Esophagus muscularis mucosa (tissue), 4 donors: ENCODE measurements at regions not wholly inside any gene's neighbourhood (a gene's known extent, or its start where the extent isn't known, plus 50 kb on each side); places are given as distances from the start of the nearest gene placed in this dataset.

ENCODE experiments used
- DNase-seq: peaks from one replicate; pipeline ENCODE4 v3.0.0-alpha.2; 2017; ENCODE audit errors: extremely low spot score
- H3K27ac ChIP-seq, 4 donors: fragments of 200-600 bp; sonication (generic); replicated peaks in 1 of 4; 1 replicate in 3 of 4; 2 replicates in 1 of 4; pipeline ENCODE4 v1.5.1; 2016 to 2019; ENCODE audit warnings: mild to moderate bottlenecking in 1 of 4
- H3K27me3 ChIP-seq, 4 donors: fragments of 200-600 bp; sonication (generic); one replicate each; pipeline versions ENCODE4 v1.5.1 to v1.6.0; 2016 to 2019
- H3K36me3 ChIP-seq, 4 donors: fragments of 200-600 bp; sonication (generic); one replicate each; pipeline ENCODE4 v1.5.1; 2016 to 2019
- H3K4me1 ChIP-seq, 4 donors: fragments of 200-600 bp; sonication (generic); one replicate each; pipeline ENCODE4 v1.5.1; 2016 to 2019
- H3K4me3 ChIP-seq, 4 donors: fragments of 200-600 bp; sonication (generic); 1 replicate in 2 of 4; 2 replicates in 2 of 4; pipeline ENCODE4 v1.5.1; 2016 to 2019; ENCODE audit warnings: mild to moderate bottlenecking in 4 of 4, moderate library complexity in 1 of 4
- H3K9me3 ChIP-seq, 4 donors: fragments of 200-600 bp; sonication (generic); 1 replicate in 3 of 4; 2 replicates in 1 of 4; pipeline ENCODE4 v1.5.1; 2016 to 2019
- EP300 ChIP-seq: sonication (generic); formaldehyde crosslinking; IDR thresholded peaks from one replicate; pipeline ENCODE4 v1.6.1; 2017; ENCODE audit warnings: antibody characterized with exemption
- POLR2A ChIP-seq: fragments of 450-650 bp; IDR thresholded peaks from one replicate; pipeline ENCODE4 v1.6.1; 2017; ENCODE audit warnings: antibody characterized with exemption, moderate library complexity, mild to moderate bottlenecking, low read depth
- POLR2AphosphoS5 ChIP-seq, 2 donors: sonication (generic); formaldehyde crosslinking; IDR thresholded peaks; one replicate each; pipeline ENCODE4 v1.6.1; 2017; ENCODE audit warnings: antibody characterized with exemption in 2 of 2
- WGBS: methylation state at CpG from one replicate; pipeline ENCODE4 v1.1.5; 2018; 5-methylcytosine and 5-hydroxymethylcytosine counted together
- intact Hi-C: fragments of 100-400 bp; cut with DNase I; formaldehyde crosslinking; loops from one replicate; pipeline ENCODE4 v1.15.1; 2023
- TF ChIP-seq, protein P1 (sequence below), 3 experiments: fragments of 200-600 bp in 2 of 3; fragments of 450-650 bp in 1 of 3; sonication (generic) in 2 of 3; IDR thresholded peaks; one replicate each; pipeline ENCODE4 v1.5.1; 2017 to 2019; ENCODE audit warnings: antibody characterized with exemption in 3 of 3, mild to moderate bottlenecking in 2 of 3, moderate library complexity in 1 of 3

DNA sequence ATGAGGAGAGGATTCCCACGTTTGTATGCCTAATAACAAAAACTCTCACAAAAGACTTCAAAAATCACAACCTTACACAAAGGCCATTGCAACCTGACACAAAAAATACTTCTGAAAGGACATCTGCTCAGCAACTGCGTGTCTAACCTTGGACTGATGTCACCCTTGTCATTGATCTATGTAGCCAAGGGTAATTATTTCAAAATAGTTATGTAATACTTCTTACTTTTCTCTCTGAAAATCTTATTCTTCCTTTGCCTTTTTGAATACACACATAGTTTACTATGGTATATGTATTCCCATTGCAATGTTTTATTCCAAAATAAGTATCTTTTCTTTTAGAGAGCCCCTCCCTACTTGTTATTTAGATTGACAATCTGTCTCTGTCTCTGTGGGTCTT lies 355.3 kb downstream of the MSX2 start:
- H3K4me1 ChIP-seq = no peaks in the 10 kb centered on the region
- H3K27ac ChIP-seq = no peak overlapping the region
- intact Hi-C loops = no loop called here
- H3K36me3 ChIP-seq = no peaks in the 10 kb centered on the region
- WGBS = 50% methylated on average over 2 of the region's 2 CpGs
- H3K4me3 ChIP-seq = no peak overlapping the region
- no peaks in the 10 kb centered on the region for H3K27me3 ChIP-seq
- no peak for DNase-seq
- H3K9me3 ChIP-seq = no peaks in the 10 kb centered on the region
- TF ChIP-seq POLR2A (no peak), EP300 (no peak), POLR2AphosphoS5 (IDR thresholded peaks at IDR 0.05) (no peak)
- TF ChIP-seq, protein P1, sequence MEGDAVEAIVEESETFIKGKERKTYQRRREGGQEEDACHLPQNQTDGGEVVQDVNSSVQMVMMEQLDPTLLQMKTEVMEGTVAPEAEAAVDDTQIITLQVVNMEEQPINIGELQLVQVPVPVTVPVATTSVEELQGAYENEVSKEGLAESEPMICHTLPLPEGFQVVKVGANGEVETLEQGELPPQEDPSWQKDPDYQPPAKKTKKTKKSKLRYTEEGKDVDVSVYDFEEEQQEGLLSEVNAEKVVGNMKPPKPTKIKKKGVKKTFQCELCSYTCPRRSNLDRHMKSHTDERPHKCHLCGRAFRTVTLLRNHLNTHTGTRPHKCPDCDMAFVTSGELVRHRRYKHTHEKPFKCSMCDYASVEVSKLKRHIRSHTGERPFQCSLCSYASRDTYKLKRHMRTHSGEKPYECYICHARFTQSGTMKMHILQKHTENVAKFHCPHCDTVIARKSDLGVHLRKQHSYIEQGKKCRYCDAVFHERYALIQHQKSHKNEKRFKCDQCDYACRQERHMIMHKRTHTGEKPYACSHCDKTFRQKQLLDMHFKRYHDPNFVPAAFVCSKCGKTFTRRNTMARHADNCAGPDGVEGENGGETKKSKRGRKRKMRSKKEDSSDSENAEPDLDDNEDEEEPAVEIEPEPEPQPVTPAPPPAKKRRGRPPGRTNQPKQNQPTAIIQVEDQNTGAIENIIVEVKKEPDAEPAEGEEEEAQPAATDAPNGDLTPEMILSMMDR (IDR thresholded peaks at IDR 0.05) = no peak

DNA sequence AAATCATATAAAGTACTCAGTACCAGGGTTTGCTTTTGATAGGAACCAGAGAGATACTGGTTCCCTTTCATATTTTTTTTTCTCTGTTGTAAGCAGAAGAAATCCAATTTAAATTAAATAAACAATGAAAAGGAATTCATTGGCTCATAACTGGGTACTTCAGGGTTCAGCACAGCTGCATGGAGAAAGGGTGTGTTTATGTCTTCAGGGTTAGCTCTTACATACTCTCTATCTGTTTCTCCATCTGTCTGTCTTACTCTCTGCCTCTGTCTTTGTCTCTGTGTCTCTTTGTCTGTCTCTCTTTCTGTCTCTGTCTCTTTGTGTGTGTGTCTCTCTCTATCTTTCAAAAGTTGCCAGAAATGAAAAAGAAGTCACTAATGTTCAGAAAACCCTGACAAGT lies 345.9 kb downstream of the MSX2 start:
- intact Hi-C loops = no loop called here
- TF ChIP-seq POLR2A (no peak), EP300 (no peak), POLR2AphosphoS5 (IDR thresholded peaks at IDR 0.05) (no peak)
- TF ChIP-seq, protein P1 (IDR thresholded peaks at IDR 0.05) = no peak

DNA sequence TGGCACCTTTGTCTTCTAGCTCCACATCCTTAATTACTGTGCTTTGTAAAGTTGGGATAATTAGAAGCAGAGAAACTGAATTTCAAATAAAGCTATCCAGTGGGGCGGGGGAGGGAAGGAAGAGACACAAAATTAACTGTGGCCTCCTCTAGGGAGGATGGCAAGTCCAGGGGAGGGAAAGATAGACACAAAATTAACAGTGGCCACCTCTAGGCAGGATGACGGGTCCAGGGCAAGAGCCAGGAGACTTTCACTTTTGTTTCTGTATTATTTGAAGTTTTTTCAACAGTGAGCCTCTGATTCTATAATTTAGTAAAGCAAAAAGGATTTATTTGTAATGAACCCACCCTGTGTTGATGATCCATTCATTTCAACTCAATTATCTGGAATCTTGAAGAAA lies 335.9 kb downstream of the MSX2 start:
- DNase-seq = no peak
- H3K27ac ChIP-seq = peak overlapping the region in 2 of 4 donors; percentile 15 to 17
- no peaks in the 10 kb centered on the region for H3K27me3 ChIP-seq
- 19% methylated on average over 2 of the region's 2 CpGs for WGBS
- no peaks in the 10 kb centered on the region for H3K36me3 ChIP-seq
- H3K4me3 ChIP-seq = peak overlapping the region; percentile 13 to 41 (median 36)
- intact Hi-C loops = no loop called here
- H3K4me1 ChIP-seq = peaks cover 0 to 13% (median 12%) of the 10 kb centered on the region in 4 donors
- H3K9me3 ChIP-seq = no peaks in the 10 kb centered on the region
- TF ChIP-seq POLR2AphosphoS5 (IDR thresholded peaks at IDR 0.05) (no peak), POLR2A (no peak), EP300 (no peak)
- TF ChIP-seq, protein P1 (IDR thresholded peaks at IDR 0.05) = no peak

More for the DNA sequence above, 345.9 kb downstream of the MSX2 start:
- DNase-seq = no peak
- H3K9me3 ChIP-seq = no peaks in the 10 kb centered on the region
- no peak overlapping the region for H3K27ac ChIP-seq
- H3K36me3 ChIP-seq = no peaks in the 10 kb centered on the region
- no peaks in the 10 kb centered on the region for H3K4me1 ChIP-seq
- no peaks in the 10 kb centered on the region for H3K27me3 ChIP-seq
- H3K4me3 ChIP-seq = no peak overlapping the region

DNA sequence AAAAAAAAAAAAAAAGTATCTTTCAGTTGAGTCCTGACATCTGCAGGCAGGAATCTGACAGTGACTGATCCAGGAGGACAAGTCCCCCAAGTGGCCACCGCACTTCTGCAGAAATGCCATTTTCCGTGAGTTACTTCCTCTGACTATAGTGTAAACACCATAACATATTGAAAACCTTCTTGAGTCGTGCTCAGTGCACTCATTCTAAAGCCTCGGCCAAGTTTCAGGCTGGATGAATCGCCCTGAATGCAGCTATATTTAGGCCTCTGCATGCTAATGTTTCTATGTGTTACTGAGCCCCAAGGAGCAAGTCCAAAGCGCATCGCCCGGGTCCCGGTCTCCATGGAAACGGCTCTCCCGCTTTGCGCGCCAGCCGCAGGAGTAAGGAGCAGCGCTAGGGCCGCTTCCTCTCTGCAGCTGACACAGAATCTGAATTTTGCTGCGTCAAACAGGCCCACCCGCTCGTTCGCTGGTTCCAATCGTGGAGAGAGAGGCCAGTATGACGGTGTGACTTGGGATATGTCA lies 335.4 kb downstream of the MSX2 start:
- 4% methylated on average over 9 of the region's 22 CpGs for WGBS
- Histone ChIP-seq H3K27ac (peak overlapping the region in 2 of 4 donors; percentile 15 to 17), H3K36me3 (no peaks in the 10 kb centered on the region), H3K4me3 (peak overlapping the region; percentile 13 to 41 (median 36)), H3K4me1 (peaks cover 0 to 13% (median 12%) of the 10 kb centered on the region in 4 donors), H3K9me3 (no peaks in the 10 kb centered on the region), H3K27me3 (no peaks in the 10 kb centered on the region)
- DNase-seq = peak; percentile 91
- TF ChIP-seq EP300 (no peak), POLR2AphosphoS5 (IDR thresholded peaks at IDR 0.05) (no peak), POLR2A (no peak)
- TF ChIP-seq, protein P1 (IDR thresholded peaks at IDR 0.05) = no peak
- intact Hi-C loops = no loop called here

DNA sequence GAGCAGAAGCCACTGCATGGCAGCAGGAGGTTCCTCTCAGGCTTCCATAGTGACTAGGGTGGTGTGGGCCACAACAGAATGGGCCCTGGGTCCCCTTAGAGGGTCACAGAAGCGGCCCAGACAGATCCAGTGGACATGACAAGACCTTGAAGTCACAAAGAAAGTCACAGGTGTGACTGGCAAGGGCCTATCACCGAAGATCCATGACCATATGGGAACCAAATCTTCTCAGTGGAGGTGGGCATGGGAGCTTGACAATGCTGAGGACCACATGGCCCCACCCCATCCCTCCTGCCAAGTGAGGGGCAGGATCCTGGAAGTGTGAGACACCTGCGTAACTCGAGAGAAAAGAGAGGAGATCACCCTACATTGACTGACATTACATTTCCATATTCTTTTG lies 332.4 kb downstream of the MSX2 start:
- H3K27me3 ChIP-seq = no peaks in the 10 kb centered on the region
- H3K4me1 ChIP-seq = peaks cover 0 to 13% (median 12%) of the 10 kb centered on the region in 4 donors
- H3K36me3 ChIP-seq = no peaks in the 10 kb centered on the region
- H3K4me3 ChIP-seq = no peak overlapping the region
- 88% methylated on average over 2 of the region's 4 CpGs for WGBS
- intact Hi-C loops = no loop called here
- TF ChIP-seq POLR2AphosphoS5 (IDR thresholded peaks at IDR 0.05) (no peak), EP300 (no peak), POLR2A (no peak)
- TF ChIP-seq, protein P1 (IDR thresholded peaks at IDR 0.05) = no peak
- peak; percentile 91 for DNase-seq
- no peaks in the 10 kb centered on the region for H3K9me3 ChIP-seq
- H3K27ac ChIP-seq = no peak overlapping the region
